Astrocyte of the spinal cord (primary cell): ENCODE measurements at regions not wholly inside any gene's neighbourhood (a gene's known extent, or its start where the extent isn't known, plus 50 kb on each side); places are given as distances from the start of the nearest gene placed in this dataset.

ENCODE experiments used
- DNase-seq: peaks from one replicate; pipeline ENCODE4 v3.0.0; 2011; ENCODE audit warnings: low read depth, low spot score
- H3K4me3 ChIP-seq: 2 replicates; pipeline ENCODE4 v1.5.1; 2011; ENCODE audit warnings: low read depth, mild to moderate bottlenecking, low read length, moderate library complexity
- in situ Hi-C: cut with HindIII; loops from 2 replicates; pipeline ENCODE4 v1.10.0; 2017; ENCODE audit warnings: low sequenced_read_pairs
- TF ChIP-seq, protein P1 (sequence below): IDR thresholded peaks from 2 replicates; pipeline ENCODE4 v1.5.1; 2012; ENCODE audit warnings: low read depth, mild to moderate bottlenecking, low read length, inconsistent platforms

DNA sequence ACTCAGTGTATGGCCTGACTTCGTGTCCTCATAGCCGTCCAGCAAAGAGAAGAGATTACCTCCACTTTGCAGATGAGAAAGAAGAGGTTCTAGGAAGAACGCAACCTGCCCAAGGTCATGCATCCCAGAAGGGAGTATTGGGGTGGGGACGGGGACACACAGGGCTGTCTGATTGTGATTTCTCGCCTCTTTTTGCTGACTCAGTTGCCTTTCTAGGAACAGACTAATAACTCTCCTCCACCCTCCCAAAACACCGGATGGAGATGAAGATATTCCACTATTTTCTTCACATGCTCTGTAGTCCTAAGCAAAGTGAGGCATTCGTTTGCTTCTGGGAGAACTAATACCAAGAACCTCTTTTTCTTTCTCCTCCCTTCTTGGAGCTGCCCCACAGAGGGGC lies 529.3 kb downstream of the MIAT start:
- no peak overlapping the region for H3K4me3 ChIP-seq
- DNase-seq = no peak
- TF ChIP-seq, protein P1, sequence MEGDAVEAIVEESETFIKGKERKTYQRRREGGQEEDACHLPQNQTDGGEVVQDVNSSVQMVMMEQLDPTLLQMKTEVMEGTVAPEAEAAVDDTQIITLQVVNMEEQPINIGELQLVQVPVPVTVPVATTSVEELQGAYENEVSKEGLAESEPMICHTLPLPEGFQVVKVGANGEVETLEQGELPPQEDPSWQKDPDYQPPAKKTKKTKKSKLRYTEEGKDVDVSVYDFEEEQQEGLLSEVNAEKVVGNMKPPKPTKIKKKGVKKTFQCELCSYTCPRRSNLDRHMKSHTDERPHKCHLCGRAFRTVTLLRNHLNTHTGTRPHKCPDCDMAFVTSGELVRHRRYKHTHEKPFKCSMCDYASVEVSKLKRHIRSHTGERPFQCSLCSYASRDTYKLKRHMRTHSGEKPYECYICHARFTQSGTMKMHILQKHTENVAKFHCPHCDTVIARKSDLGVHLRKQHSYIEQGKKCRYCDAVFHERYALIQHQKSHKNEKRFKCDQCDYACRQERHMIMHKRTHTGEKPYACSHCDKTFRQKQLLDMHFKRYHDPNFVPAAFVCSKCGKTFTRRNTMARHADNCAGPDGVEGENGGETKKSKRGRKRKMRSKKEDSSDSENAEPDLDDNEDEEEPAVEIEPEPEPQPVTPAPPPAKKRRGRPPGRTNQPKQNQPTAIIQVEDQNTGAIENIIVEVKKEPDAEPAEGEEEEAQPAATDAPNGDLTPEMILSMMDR = no peak
- in situ Hi-C loops = no loop called here

DNA sequence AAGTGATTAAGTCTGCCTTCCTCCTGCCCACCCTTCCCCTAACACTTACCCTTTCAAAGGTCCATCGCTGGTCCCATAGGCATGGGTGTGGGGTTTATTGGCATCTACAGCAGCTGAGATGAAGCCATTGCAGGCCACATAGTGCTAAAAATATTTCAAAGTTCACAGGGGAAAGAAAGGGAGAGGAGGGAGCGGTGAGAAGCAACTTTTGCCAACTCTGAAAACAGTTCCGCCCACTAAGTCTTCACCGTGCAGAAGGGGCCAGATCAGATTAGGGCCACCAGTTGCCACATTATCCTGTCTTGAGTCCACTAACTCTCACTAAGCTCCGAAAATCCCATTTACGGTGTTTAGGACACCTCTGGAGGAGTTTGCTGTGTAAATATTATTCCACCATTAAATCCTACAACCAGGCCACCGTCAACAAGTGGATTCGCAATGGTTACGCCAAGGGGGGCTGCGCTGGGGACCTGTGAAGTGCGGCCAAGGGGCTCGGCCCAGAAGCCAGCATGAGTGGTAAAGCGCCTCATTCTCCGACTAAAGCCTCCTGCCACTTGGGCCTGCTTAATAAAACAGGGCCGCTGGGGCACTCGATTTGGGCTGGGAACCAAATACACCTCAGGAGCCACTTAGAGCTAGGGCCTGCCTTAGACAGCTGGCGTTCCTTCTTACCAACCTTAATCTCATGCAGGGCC lies 534.9 kb downstream of the MIAT start:
- in situ Hi-C loops = no loop called here
- no peak for DNase-seq
- TF ChIP-seq, protein P1 = no peak
- H3K4me3 ChIP-seq = no peak overlapping the region

DNA sequence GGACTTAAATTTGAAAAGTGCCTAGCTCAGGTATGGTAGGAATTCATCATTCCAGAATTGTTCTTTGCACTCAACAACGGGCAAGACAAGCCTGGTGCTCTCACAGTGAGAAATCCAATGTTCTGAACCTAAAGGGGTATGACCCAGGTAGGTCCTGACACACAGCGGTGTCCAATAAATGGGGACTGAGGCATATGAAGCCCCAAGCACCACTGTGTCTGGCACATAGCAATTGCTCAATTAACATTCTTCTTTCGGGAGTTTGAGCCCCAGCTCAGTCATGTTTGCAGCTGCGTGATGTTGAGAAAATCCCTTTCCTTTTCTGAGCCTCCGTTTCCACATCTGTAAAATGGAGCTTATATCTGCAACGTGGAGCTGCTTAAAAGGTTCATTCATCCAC lies 535.8 kb downstream of the MIAT start:
- H3K4me3 ChIP-seq = no peak overlapping the region
- in situ Hi-C loops = no loop called here
- TF ChIP-seq, protein P1 = no peak
- DNase-seq = no peak

DNA sequence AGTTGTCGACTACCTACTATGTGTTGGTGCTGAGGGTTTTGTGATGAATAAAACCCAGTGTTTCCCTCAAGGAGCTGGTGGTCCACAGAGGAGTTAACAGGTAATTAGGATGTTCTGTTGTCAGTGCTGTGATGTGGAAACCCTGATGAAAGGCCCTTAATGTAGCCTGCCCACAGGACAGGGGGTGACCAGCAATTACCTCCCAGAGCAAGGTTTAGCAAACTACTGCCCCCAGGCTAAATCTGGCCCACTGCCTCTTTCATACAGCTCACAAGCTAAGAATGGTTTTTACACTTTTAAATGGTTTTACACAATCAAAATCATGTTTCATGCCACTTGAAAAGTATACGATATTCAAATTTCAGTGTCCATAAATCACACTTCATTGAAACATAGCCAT lies 536.2 kb downstream of the MIAT start:
- in situ Hi-C loops = no loop called here
- H3K4me3 ChIP-seq = no peak overlapping the region
- no peak for DNase-seq
- TF ChIP-seq, protein P1 = no peak

DNA sequence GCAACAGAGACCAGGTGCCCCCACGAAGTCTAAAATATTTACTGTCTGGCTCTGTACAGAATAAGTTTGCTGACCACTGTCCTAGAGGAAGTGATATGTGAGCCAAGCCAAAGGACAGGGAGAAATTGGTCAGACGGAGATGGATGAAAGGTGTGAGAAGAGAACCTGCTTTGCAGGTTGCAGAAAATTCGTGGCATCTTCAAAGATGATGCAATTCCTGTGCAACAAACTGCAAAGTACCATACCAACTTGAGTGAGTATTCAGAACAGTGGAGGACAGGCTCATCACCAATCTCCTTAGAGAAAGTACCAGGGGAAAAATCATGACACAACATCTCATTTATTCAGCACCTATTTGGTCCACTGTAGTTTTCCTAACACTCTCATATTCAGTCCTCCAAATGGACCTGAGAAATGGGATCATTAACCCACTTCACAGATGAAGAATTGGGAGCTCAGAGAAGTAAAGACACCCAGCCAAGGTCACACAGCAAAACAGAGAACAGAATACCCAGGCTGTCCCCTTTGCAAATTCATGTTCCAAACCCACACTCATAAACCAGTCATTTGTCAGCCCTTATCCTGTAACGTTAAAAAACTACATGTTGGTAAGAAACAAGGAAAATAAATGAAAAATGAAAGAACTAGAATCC lies 536.8 kb downstream of the MIAT start:
- no peak overlapping the region for H3K4me3 ChIP-seq
- no peak for DNase-seq
- TF ChIP-seq, protein P1 = no peak
- in situ Hi-C loops = no loop called here

DNA sequence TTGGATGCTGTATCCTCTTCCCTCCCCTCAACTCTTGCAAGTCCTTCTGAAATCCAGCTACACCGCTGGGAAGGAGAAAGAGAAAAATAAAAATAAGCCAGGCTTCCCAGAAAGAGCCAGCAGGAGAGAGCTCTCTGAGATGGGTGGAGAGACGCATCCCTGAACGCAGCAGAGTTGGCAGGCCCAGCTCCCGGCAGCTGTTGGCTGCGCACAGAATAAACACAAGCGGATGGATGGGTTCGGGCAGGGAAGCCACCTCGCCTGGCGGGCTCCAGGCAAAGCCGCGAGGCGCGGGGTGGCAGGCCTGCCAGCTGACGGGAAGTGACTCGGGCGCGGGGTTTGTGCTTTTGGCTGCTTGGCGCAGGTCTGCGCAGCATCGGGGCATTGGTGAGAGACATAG lies 537.7 kb downstream of the MIAT start:
- H3K4me3 ChIP-seq = no peak overlapping the region
- in situ Hi-C loops = no loop called here
- no peak for DNase-seq
- TF ChIP-seq, protein P1 = no peak
